ENCODE measurements at regions not wholly inside any gene's neighbourhood (a gene's known extent, or its start where the extent isn't known, plus 50 kb on each side); places are given as distances from the start of the nearest gene placed in this dataset.

DNA sequence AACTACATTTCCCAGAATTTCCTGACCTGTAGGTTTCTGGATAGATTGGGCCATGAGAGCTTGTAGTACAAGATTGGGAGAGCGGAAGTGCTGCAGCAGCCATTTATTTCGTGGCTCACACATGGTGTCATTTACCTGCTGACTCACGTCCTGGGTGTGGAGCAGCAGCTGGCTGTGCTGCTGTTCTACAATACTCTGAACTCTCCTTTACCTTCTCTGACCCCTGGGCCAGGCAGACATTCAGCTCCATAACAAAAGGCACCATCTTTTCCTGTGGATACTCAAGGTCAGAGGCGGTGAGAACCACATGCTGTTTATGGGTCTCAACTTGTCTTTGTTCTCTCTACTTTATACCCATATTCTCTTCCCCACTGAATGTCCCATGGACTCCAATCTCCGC is 490.2 kb downstream of the IGSF11 start:
- Mint-ChIP-seq H3K36me3 (ENCODE audit: low read depth) (no peaks in the 10 kb centered on the region), H3K4me3 (no peak overlapping the region), H3K9me3 (no peaks in the 10 kb centered on the region), H3K27ac (no peak overlapping the region), H3K27me3 (no peaks in the 10 kb centered on the region), H3K4me1 (no peaks in the 10 kb centered on the region)
- DNase-seq = no peak
- no peak for ATAC-seq (ENCODE audit: low read depth)
- intact Hi-C loops (cut with micrococcal nuclease) = no loop called here
- ChIA-PET POLR2A (no interaction called here), CTCF (no interaction called here)
- TF ChIP-seq, protein P1, sequence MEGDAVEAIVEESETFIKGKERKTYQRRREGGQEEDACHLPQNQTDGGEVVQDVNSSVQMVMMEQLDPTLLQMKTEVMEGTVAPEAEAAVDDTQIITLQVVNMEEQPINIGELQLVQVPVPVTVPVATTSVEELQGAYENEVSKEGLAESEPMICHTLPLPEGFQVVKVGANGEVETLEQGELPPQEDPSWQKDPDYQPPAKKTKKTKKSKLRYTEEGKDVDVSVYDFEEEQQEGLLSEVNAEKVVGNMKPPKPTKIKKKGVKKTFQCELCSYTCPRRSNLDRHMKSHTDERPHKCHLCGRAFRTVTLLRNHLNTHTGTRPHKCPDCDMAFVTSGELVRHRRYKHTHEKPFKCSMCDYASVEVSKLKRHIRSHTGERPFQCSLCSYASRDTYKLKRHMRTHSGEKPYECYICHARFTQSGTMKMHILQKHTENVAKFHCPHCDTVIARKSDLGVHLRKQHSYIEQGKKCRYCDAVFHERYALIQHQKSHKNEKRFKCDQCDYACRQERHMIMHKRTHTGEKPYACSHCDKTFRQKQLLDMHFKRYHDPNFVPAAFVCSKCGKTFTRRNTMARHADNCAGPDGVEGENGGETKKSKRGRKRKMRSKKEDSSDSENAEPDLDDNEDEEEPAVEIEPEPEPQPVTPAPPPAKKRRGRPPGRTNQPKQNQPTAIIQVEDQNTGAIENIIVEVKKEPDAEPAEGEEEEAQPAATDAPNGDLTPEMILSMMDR (IDR thresholded peaks at IDR 0.05) = no peak

DNA sequence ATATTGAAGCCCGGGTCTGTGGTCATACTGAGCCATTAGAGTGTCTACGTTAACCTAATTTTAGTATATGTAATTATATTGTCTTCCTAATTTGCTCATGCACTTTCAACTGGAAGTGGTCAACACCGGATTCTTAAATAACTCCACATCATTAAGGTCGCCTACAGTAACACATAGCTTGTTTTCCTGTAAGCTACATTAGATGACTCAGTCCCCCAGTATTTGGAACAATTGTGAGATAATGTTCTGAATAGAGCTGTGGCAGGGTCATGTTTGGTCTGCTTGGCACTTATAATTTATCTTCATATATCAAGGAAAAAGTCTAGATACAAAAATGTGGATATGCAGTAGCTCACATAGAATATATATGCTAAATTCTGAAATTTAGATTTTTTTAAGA is 486.2 kb downstream of the IGSF11 start:
- POLR2A ChIA-PET = no interaction called here
- H3K9me3 Mint-ChIP-seq = no peaks in the 10 kb centered on the region
- TF ChIP-seq, protein P1 (IDR thresholded peaks at IDR 0.05) = no peak
- no peak for DNase-seq
- no peaks in the 10 kb centered on the region for H3K36me3 Mint-ChIP-seq (ENCODE audit: low read depth)
- H3K27me3 Mint-ChIP-seq = no peaks in the 10 kb centered on the region
- H3K4me1 Mint-ChIP-seq = no peaks in the 10 kb centered on the region
- H3K27ac Mint-ChIP-seq = no peak overlapping the region
- intact Hi-C loops (cut with micrococcal nuclease) = no loop called here
- no peak overlapping the region for H3K4me3 Mint-ChIP-seq
- ATAC-seq (ENCODE audit: low read depth) = no peak
- CTCF ChIA-PET = no interaction called here

DNA sequence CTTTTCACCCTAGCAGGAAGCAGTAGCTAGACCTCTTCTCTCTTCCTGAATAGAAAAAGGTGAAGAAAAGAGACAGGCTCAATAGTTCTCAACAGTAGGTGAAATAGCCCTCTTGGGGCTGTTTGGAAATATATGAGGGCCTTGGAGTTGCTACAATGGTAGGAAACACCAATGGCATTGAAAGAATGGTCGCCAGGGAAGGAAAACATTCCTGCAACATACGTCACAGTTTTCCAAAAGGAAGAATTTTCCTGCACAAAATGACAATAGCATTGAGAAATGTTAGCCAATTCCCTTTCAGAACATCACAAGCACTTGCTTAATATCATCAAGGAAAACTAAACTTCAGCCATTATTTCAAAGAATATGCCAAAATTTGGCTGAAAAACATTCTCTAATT is 484.5 kb downstream of the IGSF11 start:
- ChIA-PET CTCF (no interaction called here), POLR2A (no interaction called here)
- no peaks in the 10 kb centered on the region for H3K36me3 Mint-ChIP-seq (ENCODE audit: low read depth)
- H3K27ac Mint-ChIP-seq = no peak overlapping the region
- ATAC-seq (ENCODE audit: low read depth) = no peak
- no peak for DNase-seq
- TF ChIP-seq, protein P1 (IDR thresholded peaks at IDR 0.05) = no peak
- no peak overlapping the region for H3K4me3 Mint-ChIP-seq
- no peaks in the 10 kb centered on the region for H3K4me1 Mint-ChIP-seq
- no peaks in the 10 kb centered on the region for H3K27me3 Mint-ChIP-seq
- H3K9me3 Mint-ChIP-seq = no peaks in the 10 kb centered on the region
- intact Hi-C loops (cut with micrococcal nuclease) = no loop called here

DNA sequence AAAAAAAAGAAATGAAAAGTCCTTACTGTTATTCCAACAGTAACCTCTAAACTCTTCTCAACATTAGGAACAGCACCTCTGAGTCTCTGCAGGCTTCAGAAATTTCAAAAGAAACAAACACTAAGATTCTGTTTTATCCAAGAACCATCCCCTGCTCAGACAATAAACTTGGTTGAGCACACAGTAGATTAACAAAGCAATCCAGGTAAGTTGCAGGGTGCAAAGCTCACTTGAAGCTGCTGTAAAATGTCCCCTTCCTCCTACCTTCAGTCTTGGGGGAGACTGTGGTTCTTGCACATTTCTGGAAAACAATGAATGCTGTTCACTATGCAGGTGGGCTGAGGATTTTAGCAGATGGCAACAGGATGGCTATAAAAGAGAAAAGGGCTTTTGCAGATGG is 484.1 kb downstream of the IGSF11 start:
- CTCF ChIA-PET = no interaction called here
- Mint-ChIP-seq H3K36me3 (ENCODE audit: low read depth) (no peaks in the 10 kb centered on the region), H3K9me3 (no peaks in the 10 kb centered on the region), H3K4me1 (no peaks in the 10 kb centered on the region), H3K27ac (no peak overlapping the region), H3K27me3 (no peaks in the 10 kb centered on the region), H3K4me3 (no peak overlapping the region)
- POLR2A ChIA-PET = no interaction called here
- no peak for ATAC-seq (ENCODE audit: low read depth)
- TF ChIP-seq, protein P1 (IDR thresholded peaks at IDR 0.05) = no peak
- intact Hi-C loops (cut with micrococcal nuclease) = no loop called here
- DNase-seq = no peak

DNA sequence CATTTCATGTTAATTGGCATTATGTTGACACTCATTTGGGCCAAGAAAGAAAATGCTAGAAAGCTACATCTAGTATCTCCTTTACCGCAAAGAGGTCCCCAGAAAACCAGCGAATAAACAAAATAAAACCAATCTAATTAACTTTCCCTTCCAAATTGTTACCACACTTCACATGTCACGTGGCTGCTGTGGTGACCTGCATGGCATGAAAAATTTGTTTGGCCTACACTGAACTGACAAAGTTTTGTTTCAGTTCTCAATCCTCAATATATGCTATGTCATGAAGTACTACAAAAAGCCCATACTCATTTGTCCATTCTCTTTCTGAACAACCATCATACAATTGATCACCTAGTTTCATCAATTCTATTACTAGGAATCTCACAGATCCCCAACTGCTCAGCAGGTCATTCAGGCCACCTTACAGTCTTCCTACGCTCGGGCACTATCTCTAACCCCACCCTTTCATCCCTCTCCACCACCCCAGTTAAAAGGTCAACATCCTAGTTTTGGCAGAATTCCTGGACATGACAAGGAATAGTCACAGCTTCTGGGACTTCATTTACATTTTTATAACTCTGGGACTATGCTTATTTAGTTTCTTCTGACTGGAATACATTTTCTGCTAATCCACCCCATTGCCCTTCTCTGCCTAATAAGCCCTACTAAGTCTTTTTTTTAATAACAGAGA is 480.4 kb downstream of the IGSF11 start:
- DNase-seq (no peak), ATAC-seq (ENCODE audit: low read depth) (no peak)
- intact Hi-C loops (cut with micrococcal nuclease) = no loop called here
- Mint-ChIP-seq H3K9me3 (no peaks in the 10 kb centered on the region), H3K27ac (no peak overlapping the region), H3K4me1 (no peaks in the 10 kb centered on the region), H3K4me3 (no peak overlapping the region), H3K36me3 (ENCODE audit: low read depth) (no peaks in the 10 kb centered on the region), H3K27me3 (no peaks in the 10 kb centered on the region)
- ChIA-PET CTCF (no interaction called here), POLR2A (no interaction called here)
- TF ChIP-seq, protein P1 (IDR thresholded peaks at IDR 0.05) = no peak
